Omental fat pad (tissue), 3 donors: ENCODE measurements at regions not wholly inside any gene's neighbourhood (a gene's known extent, or its start where the extent isn't known, plus 50 kb on each side); places are given as distances from the start of the nearest gene placed in this dataset.

Source experiments
- ATAC-seq: fragments of 150-250 bp; one replicate; pipeline ENCODE4 v1.9.1; 2016; ENCODE audit warnings: mild to moderate bottlenecking, moderate library complexity; ENCODE audit not compliant: low FRiP score
- DNase-seq: peaks from one replicate; pipeline ENCODE4 v3.0.0-alpha.2; 2019; ENCODE audit warnings: low spot score
- CTCF ChIP-seq, 3 donors: fragments of 450-650 bp; IDR thresholded peaks; one replicate each; pipeline ENCODE4 v1.5.1; 2016 to 2017; ENCODE audit warnings: antibody characterized with exemption in 3 of 3, mild to moderate bottlenecking in 3 of 3, moderate library complexity in 2 of 3

GRCh38 chr2:8424997-8425900 is 256.6 kb upstream of the ID2 start:
- TF ChIP-seq CTCF (IDR thresholded peaks at IDR 0.05) = no peak
- no peak for DNase-seq
- peak; percentile 17 for ATAC-seq

DNA sequence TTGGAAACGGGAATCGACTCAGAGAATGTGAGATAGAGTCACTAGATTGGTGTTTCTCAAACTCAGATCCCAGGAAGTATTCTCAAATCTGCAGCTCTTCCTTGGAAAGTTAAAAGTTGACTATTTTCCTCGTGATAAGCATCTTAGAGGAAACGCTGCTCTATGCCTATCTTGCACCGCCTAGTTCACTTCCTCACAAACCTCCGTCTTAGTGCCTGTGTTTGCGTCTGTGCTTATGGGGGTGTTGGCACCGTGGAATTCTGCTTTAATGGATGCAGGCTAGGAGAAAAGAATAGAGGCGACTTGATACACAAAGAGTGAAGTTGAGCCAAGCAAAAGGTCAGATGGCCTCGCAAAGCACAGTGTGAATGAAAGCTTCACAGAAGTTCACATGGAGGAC is 255.3 kb upstream of the ID2 start:
- TF ChIP-seq CTCF (IDR thresholded peaks at IDR 0.05) = no peak
- ATAC-seq (no peak), DNase-seq (no peak)

DNA sequence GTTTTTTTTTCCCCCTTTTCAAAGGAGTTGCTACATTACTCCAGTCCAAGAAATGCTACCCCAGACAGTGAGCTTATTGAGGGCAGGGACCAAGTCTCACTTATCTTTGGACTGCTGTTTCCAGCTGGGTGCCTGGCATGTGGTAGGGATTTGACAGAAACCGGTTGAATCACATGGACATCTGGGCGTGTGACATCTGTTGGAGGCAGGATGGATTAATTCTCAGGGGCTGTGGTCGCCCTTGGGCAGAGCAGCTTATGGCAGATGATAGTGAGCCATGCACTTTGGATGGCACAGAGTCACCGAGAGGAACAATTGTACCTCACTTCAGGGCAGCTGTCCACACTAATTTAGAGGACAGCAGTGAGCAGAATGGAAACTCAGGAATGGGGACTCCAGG is 254.6 kb upstream of the ID2 start:
- no peak for DNase-seq
- no peak for ATAC-seq
- TF ChIP-seq CTCF (IDR thresholded peaks at IDR 0.05) = no peak

DNA sequence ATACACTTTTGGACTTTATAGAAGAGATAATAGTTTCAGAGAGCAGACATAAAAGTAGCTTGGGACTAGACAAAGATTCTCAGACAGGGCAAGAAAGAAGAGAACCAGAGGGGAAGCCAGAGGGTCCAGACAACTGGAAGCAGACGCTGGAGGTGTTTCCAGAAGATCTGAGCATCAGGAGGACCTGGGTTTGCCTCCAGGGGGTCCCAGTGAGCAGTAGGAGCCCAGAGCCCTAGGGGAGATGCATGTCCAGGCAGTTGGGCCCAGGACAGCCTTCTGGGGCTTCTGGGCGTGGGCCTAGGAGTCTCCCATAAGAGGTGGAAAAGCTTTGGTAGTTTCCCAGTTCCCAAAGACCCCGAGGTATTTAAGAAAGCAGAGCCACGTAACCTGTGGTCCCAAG is 251.2 kb upstream of the ID2 start:
- no peak for DNase-seq
- no peak for ATAC-seq
- TF ChIP-seq CTCF (IDR thresholded peaks at IDR 0.05) = no peak

GRCh38 chr2:8431446-8432125 is 250.3 kb upstream of the ID2 start:
- ATAC-seq = no peak
- no peak for DNase-seq
- no peak for TF ChIP-seq CTCF (IDR thresholded peaks at IDR 0.05)

- ATAC-seq (no peak), DNase-seq (no peak)
- TF ChIP-seq CTCF (IDR thresholded peaks at IDR 0.05) = no peak
Measured at GRCh38 chr2:8432706-8433336, 249.0 kb upstream of the ID2 start.
